ELR (cell line): ENCODE measurements at regions not wholly inside any gene's neighbourhood (a gene's known extent, or its start where the extent isn't known, plus 50 kb on each side); places are given as distances from the start of the nearest gene placed in this dataset.
"Not testable (repeated sequence)": the region's sequence is repeated elsewhere in the genome, so short reads cannot be mapped to it uniquely, and the experiment has no call there.

ENCODE experiments used
- DNase-seq: peaks from one replicate; pipeline ENCODE4 v3.0.0-alpha.2; 2015; ENCODE audit warnings: low read depth

DNA sequence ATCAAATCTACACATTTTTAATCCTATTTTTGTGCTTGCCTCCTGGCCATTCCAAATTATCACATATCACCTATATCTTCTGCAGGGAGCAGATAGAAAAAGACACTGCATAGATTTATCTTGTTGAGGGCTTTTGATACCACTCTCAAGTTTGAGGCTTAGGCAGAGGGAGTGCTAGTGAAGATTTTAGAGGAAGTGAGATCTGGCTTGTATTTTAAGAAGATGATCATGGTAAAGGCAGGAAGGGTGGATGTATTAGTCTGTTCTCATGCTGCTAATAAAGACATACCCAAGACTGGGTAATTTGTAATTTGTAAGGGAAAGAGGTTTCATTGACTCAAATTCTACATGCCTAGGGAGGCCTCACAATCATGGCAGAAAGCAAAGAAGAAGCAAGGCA is 220.9 kb upstream of the TUT7 start:
- no peak for DNase-seq

DNA sequence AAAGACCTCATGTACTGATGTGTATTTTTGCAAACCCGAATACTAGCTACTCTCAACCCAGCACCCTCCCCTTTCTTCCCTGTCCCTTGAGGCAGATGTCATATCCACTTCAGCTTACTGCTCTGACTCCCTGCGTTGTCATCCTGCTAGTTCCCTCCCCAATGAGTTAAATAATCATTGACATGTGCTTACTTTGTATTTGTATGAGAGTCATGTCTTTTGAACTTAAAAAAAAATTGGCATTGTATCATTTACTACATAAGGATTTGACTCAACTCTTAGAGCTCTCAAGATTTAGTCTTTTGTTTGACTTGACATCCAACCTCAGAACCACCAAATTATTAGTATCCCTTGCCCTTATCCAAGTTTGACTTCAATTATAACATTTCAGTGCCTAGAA is 219.7 kb upstream of the TUT7 start:
- DNase-seq = no peak

DNA sequence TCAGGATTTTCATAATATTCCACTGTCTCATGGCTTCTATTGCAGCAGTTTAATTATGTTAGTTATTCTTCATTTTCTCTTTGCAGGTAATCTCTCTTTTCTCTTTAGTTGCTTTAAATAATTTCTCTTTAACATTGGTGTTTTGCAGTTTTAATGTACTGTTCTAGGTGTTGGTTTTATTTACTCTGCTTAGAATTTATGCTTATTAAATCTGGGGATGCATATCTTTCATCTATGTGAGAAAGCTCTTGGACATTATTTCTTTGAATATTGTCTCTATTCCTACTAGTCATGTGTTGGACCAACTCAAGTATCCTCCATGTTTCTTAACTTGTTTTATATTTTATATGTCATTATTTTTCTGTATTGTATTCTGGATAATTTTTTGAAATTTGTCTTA is 218.7 kb upstream of the TUT7 start:
- DNase-seq = no peak

DNA sequence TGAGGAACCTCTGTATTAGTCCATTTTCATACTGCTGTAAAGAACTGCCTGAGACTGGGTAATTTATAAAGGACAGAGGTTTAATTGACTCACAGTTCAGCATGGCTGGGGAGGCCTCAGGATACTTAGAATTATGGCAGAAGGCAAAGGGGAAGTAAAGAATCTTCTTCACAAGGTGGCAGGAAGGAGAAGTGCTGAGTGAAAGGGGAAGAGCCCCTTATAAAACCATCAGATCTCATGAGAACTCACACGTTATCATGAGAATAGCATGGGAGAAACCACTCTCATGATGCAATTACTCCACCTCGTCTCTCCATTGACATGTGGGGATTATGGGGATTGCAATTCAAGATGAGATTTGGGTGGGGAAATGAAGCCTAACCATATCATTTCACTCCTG is 211.4 kb upstream of the TUT7 start:
- DNase-seq = not testable (repeated sequence)

DNA sequence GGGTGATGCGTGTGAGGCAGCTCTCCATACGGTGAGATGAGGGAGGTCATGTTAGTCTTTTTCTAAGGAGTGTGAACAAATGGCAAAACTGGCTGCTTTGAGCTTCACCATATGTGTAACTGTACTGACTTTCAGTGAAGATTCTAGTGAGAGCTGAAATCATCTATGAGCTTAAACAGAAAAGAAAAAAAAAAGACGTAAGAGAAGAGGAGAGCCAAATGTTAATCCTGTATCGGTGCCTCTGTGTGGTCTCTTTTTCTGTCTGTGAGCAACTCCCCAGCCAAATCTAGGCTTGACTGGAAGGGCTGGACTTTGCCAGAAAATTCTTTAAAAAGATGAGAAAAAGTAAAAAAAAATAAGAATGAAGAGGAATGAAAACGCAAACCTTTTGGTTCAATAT is 209.7 kb upstream of the TUT7 start:
- DNase-seq = no peak

DNA sequence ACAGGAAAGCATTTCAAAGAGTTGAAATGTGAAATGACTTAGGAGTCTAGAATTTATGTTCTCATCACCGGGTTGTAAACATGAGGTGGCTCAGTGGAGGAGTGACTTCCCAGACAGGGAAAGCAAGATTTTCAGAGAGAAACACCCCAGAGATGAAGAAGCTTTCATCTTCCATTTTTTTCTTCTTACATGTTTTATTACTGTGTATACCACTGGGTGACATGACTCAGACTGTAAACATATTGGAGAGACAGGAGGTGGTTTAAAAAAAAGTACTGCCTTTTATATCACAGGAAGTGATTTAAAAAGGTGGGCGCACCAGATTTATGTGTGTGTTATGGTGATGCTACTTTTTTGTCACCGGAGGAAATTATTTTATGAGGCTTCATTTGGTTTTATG is 209.1 kb upstream of the TUT7 start:
- DNase-seq = peak; percentile 26

DNA sequence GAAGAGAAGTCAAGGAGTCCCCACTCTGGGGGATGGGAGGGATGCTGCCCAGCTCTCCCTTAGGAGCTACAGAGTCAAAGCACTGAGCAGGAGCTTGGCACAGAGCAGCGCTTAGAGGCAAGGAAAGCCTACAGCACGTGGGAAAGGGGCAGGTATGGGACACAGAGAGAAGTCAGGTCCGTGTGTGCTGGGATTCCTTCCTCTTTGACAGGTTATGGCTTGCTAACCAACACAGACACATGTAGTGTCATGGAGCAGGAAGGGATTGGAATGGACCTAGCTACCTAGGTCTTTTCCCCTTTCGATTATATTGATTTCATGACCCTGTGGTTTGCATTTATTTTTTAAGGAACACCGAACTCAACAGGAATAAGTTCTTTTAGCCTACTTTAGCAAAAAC is 208.5 kb upstream of the TUT7 start:
- DNase-seq = no peak

DNA sequence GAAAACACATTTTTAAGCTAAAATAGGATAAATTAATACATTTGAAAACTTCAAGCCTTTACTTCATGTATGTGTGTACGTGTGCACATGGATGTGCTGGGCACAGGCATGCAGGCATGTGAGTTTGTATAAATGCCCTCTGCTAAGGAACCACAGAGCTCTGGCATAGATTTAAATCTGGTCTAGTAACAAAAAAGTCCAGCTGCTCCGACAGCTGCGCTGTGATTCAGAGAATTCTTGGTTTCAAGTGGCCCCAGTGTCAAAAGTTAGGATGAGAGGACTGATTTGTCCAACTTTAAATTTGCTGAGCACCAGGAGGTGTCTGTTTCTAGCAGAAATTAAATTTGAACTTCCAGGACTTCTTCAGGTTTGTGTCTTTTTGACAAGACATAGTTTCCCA is 203.7 kb upstream of the TUT7 start:
- DNase-seq = no peak

DNA sequence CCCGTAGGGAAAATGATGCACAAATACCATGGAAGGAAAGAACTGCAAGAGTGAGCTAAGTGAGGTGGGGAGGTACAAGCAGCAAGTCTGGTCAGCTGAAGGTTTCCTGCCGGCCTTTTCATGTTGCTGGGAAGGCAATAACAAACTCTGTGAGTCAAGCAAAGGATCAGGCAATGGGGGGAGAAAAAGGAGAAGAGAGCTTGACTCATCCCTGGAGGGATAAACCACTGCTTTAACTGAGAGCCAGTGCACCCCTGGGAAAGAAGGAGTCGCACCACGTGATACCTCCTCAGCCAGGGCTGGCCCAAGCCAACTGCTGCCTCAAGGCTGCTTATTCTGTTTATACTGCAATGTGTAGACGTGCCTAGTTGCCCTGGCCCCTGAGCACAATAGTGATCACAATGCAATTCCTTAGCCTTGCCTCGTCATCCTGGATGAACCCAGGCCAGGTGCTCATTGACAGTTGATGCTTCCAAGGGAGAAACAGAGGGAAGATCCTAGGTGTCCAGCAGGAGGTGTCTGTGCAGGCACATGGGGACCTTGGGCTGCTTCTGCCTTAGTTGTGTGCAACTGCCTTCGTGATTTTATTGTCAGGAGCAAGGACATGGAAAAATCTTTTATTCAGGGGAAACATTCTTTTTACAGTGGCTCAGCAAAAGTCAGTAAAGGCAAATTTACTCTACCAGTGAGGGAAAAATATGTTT is 203.0 kb upstream of the TUT7 start:
- peak; percentile 48 for DNase-seq

DNA sequence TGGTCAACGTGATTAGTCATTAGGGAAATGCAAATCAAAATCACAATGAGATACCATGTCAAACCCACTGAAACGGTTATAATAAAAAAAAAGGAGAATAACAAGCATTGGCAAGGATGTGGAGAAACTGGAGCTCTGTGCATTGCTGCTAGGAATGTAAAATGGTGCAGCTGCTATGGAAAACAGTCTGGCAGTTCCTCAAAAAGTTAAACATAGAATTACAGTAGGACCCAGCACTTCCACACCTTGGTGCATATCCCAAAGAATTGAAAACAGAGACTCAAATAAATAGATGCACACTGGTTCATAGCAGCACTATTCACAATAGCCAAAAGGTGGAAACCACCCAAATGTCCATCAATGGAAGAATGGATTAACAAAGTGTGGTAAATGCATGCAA is 201.5 kb upstream of the TUT7 start:
- DNase-seq = no peak

DNA sequence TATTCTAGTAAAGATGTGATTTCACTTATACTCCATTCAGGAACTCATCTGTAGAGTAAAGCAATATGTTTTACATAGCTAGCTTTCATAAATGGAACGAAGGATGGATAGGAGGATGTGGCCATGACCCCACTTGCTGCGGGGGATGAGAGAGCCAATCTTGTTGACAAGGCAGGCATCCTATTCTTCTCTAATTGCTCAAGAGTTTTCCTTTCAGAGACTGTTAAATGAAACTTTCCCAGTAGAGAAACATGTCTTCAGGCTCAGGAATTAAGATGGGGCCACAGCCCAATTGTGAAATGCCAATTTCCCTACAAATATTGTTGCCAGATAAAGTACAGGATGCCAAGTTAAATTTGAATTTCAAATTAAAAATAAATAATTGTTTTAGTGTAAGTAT is 196.2 kb upstream of the TUT7 start:
- DNase-seq = no peak

DNA sequence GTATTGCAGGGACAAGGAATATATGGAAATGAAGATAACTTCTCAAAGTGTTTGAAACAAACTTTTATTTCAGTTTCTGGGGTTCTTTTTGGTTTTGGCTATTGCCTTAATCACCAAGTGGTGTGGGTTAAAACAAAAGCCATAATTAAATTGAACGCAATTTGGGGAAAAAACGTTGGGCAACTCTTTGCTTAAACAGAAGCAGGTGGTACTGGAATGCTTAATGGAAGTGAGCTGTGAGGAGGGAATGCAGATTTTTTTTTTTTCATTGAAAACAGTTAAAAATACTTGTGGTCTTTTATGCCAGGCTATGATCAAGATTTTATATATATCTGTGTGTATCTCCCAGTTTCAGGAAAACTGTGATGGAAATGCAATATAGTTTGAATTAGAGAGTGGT is 195.7 kb upstream of the TUT7 start:
- DNase-seq = no peak

DNA sequence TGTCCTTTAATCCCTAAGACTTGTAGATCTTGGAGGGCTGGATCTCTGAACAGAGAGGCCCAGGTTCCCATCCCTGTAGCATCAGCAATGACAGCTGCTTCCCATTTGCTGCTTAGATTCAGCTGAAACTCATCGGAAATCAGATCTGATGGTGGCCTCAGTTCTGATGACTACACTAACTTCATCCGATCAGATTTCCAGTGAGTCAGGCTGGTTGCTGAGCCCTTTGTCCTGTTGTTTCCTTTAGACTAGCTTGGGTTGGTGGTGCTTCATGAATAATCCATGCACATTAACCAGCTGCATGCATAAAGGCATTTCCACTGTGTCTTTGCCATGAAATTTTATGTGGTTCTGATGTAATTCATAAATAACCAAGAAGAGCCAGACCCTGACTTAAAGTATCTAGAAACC is 195.2 kb upstream of the TUT7 start:
- peak; percentile 34 for DNase-seq

DNA sequence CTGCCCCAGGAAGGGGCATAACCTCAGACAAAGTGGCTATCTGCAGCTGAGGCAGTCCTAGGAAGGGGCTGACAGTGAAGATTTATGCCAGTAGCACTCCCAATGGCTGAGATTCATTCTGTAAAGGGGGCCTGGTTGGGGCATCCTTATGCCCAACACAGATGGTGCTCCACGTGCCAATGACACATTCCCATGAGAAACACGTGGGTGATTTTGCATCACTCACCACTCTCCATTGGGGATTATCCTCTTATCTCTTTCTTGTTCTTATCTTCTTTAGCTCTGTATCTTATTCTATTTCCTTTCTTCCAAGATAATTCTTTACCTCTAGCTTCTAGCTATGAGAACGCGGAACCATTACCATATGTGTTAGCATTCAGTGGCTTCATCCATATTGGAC is 194.0 kb upstream of the TUT7 start:
- DNase-seq = no peak

DNA sequence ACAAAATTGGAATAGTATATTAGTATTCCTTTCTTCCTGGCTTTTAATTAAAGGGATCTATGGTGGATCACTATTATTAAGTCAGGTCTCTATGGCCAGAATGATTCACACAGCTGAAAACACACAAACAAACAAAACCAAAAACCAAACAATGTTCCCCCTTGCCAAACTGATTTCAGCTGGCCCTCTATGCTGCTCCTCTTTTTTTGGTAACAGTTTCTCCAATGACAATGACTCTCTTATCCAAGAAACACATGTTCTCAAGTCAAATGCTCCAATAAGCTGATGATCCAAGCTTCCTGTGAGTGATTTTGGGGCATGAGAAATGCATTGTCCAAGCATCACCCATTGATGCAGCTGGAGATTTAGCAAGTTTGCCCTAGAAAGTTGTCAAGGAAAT is 193.4 kb upstream of the TUT7 start:
- DNase-seq = no peak

DNA sequence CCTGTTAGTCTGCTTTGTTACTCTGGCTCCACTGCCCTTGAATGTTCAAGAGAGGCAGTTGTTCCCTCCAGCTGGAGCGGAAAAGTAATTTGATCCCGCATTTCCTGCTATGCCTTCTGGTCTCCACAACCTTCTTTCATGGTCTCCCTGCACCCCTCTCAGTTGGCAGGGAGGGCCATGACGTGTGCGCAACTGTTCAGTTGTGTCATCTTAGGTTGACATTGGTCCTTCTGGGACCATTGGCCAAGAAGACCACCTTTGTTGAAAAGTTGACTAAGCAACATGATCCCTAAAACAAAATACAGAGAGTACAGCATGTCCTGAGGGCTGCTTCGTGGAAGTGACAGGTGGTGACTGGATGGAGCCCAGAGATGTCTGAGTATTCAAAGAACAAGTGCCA is 192.5 kb upstream of the TUT7 start:
- DNase-seq = no peak

DNA sequence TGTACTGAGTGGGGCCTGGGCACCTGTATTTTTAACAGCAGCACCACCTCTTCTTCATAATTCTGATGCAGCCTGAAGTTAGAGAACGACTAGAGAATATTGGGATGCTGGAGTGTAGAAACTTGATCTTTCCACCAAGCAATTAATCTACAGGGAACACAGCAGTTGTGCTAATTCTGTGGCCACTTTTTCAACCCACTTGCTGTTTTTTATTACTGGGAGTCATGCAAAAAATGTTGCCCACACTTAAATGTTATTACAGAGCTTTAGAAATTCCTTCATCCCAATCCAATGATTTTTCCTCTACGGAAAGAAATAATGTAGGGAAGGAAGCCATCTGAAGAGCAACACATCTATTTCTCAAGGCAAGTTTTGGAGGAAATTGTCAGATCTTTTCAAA is 190.9 kb upstream of the TUT7 start:
- DNase-seq = no peak

DNA sequence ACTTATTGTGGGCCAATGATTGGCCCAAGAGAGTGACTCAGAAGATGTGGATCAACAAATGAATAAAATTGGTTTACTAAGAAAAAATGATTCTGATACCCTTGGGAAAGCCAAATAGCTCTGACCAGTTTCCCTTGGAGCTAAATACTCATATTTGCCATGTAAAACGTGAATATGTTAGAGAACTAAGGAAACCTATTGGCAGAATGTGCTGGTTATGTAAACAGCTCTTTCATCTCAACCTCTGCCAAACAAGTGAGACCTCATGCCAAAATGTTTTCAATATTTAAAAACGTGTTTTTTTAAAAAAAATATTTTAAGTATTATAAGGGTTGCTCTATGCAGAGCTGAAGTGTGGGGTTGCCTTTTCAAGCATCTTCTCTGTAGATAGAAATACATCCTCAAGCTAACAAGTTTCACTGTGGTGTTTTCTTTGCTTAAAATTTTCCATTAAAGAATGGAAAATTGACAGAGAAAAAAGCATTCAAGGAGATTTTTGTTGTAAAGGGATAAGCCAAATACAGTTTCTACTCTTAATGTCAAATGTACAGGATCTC is 186.9 kb upstream of the TUT7 start:
- DNase-seq = no peak

DNA sequence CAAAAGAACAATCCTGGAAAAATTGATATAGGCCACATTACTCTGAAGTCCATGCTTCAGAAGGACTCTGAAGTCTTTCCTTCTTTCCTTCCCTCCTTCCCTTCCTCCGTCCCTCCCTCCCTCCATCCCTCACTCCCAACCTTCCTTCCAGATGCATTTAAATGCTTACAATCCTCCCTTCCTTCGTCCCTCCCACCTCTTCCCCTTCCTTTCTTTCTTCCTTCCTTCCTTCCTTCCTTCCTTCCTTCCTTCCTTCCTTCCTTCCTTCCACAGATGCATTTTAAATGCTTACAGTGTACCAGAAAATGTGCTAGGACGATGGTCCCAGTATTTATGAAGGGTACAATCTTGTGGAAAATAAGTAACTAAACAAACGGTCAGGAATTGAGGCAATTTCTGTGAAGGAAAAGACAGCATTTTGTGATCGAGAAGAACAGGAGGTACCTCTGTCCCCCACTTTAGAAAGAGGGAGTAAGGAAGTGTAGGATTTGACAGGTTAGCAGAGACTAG is 181.3 kb upstream of the TUT7 start:
- DNase-seq = no peak

DNA sequence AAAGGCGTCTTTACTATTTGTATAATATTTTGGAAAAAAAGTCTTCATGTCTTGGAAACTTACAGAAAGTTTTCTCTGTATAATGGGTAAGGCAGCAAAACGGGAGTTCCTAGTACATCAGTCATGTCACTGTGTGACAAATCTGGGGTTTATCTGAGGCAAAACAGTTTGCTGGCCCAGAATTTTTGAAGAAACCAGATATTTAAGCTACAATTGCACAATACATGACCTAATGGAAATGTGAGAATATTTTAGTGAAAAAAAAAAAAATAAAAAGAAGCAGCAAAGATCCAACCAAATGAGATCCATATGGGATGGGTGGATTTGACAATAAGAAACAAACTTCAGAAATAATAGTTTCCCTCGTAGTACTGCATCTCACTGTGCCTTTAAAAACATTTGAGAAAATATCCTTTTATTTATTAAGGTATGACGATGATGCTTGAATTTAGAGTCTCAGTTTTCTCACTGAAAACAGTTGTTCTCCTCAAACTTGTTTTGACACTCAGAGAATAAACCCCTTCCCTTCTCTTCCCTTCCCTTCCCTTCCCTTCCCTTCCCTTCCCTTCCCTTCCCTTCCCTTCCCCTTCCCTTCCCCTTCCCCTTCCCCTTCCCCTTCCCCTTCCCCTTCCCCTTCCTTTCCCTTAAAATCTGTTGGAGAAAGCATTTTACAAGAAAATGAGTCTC is 180.5 kb upstream of the TUT7 start:
- DNase-seq = no peak

DNA sequence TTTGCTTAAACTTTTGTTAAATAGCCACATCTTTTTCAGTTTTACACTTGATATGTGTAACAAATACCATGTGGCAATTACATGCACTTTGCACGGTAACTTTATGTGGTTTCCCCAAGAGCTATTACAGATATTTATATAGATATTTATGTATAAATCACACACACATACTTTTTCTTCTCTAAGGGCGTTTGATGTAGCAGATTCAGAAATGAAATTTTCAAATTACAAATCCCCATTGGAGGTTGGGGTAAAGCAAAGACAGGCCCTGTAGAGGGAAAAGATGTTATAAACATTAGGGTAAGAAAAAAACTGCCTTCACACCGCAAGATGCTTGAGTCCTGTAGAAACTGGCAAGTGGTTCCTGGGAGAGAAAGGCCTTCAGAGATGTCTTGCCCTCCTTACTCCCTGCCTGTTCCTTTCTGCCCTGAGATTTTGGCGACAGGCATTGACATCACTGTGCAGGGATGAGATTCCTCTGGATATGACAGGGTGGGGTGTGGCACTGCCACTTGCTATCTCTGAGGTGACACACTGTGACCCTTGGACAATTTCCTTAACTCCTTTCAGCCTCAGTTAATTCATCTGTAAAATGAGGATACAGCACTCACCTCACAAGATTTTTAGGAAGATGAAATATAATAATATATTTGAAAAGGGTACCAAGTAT is 177.9 kb upstream of the TUT7 start:
- no peak for DNase-seq

DNA sequence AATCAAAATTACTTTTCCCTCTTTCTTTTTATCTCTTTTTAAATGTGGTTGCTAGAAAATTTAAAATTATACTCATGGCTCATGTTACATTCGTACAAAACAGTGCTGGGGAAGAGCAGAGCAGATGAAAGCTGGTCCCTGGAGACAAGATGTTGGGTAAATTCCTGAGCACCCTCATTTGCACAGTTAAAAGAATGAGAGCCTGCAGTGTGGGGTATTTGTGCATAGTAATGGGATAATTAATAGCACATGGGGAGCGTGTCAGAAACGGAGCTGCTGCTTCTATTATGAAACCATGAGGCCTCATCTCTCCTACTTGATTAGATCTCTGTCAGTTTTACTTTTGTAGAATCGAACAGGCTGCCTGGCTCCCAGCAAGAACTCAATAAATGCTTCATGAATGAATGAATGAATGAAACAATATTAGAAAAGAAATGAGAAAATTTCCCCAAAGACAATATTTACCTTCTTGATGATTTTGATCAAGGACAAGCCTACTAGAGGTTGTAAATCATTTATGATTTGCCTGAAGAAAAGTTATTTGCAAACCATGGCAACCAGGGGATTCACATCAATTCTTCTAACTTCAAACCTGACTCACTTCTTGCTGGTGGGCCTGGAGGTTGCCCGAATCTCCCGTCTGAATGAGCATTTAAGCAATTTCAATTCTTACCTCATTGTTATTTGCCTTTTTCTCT is 177.2 kb upstream of the TUT7 start:
- no peak for DNase-seq
